CD4-positive, alpha-beta T cell (primary cell): ENCODE measurements at regions not wholly inside any gene's neighbourhood (a gene's known extent, or its start where the extent isn't known, plus 50 kb on each side); places are given as distances from the start of the nearest gene placed in this dataset.

ENCODE experiments used
- ATAC-seq: fragments of 200-7000 bp; cut with Tn5 transposase; one replicate; pipeline ENCODE4 v1.10.0; 2022; ENCODE audit warnings: mild to moderate bottlenecking; ENCODE audit not compliant: poor library complexity
- CTCF ChIA-PET: fragments of 350-600 bp; sonication (Branson Sonifier 250); formaldehyde crosslinking; loops from one replicate; lab custom pipeline; 2021; ENCODE audit warnings: antibody characterized with exemption, inconsistent platforms; lab: Charles Lee
- POLR2A ChIA-PET: fragments of 350-600 bp; sonication (Branson Sonifier 250); formaldehyde crosslinking; loops from one replicate; lab custom pipeline; 2021; ENCODE audit warnings: antibody characterized with exemption, inconsistent platforms; lab: Charles Lee
- DNase-seq, 14 experiments: peaks; one replicate each; pipeline ENCODE4 v3.0.0-alpha.2; 2013 to 2020; ENCODE audit warnings: mixed read lengths in 2 of 14
- H3K27ac ChIP-seq, 2 donors: one replicate each; pipeline versions ENCODE4 v1.5.1 to v1.7.0; 2013; ENCODE audit warnings: low read length in 2 of 2, low read depth in 1 of 2, mild to moderate bottlenecking in 1 of 2
- H3K27me3 ChIP-seq, 2 experiments: 1 replicate in 1 of 2; 2 replicates in 1 of 2; pipeline versions ENCODE4 v1.6.1 to v1.7.0; 2013; ENCODE audit warnings: low read length in 2 of 2, control low read depth in 1 of 2, mild to moderate bottlenecking in 1 of 2, moderate library complexity in 1 of 2; ENCODE audit not compliant: insufficient read depth in 2 of 2, control insufficient read depth in 1 of 2
- H3K36me3 ChIP-seq: one replicate; pipeline ENCODE4 v1.6.1; 2013; ENCODE audit warnings: low read length, control low read depth; ENCODE audit not compliant: insufficient read depth
- H3K4me1 ChIP-seq: one replicate; pipeline ENCODE4 v1.6.1; 2013; ENCODE audit warnings: low read length, control low read depth; ENCODE audit not compliant: insufficient read depth
- H3K4me3 ChIP-seq: one replicate; pipeline ENCODE4 v1.5.1; 2013; ENCODE audit warnings: mild to moderate bottlenecking, low read length, moderate library complexity
- H3K9me3 ChIP-seq, 2 experiments: 1 replicate in 1 of 2; 2 replicates in 1 of 2; pipeline versions ENCODE4 v1.6.1 to v1.7.0; 2013; ENCODE audit warnings: low read length in 2 of 2, mild to moderate bottlenecking in 2 of 2, control low read depth in 1 of 2, moderate library complexity in 1 of 2; ENCODE audit not compliant: control insufficient read depth in 1 of 2, insufficient read depth in 1 of 2
- H3K27ac Mint-ChIP-seq: one replicate; pipeline ENCODE4 v1.8.0; 2020; ENCODE audit warnings: mixed read lengths
- H3K27me3 Mint-ChIP-seq: one replicate; pipeline ENCODE4 v1.8.0; 2021; ENCODE audit warnings: mixed read lengths
- H3K36me3 Mint-ChIP-seq: one replicate; pipeline ENCODE4 v1.8.0; 2021; ENCODE audit warnings: low read depth, mixed read lengths
- H3K4me1 Mint-ChIP-seq: one replicate; pipeline ENCODE4 v1.8.0; 2021; ENCODE audit warnings: low read depth, mixed read lengths
- H3K4me3 Mint-ChIP-seq: one replicate; pipeline ENCODE4 v1.8.0; 2020; ENCODE audit warnings: mild to moderate bottlenecking, mixed read lengths
- H3K9me3 Mint-ChIP-seq: one replicate; pipeline ENCODE4 v1.8.0; 2020; ENCODE audit warnings: mixed read lengths
- CTCF ChIP-seq: fragments of 200-600 bp; IDR thresholded peaks from one replicate; pipeline ENCODE4 v1.8.0; 2022; ENCODE audit warnings: antibody characterized with exemption, mild to moderate bottlenecking
- intact Hi-C, 2 experiments: fragments of 100-400 bp; cut with DNase I in 1 of 2; cut with micrococcal nuclease in 1 of 2; formaldehyde crosslinking; loops; one replicate each; pipeline versions ENCODE4 v1.15.1 to v1.9.0; 2023 to 2025; cut with DNase I, micrococcal nuclease

- intact Hi-C loops: no loop called here
- no peak overlapping the region for H3K27ac Mint-ChIP-seq
- Histone ChIP-seq H3K36me3 (no peaks in the 10 kb centered on the region), H3K4me1 (no peaks in the 10 kb centered on the region), H3K9me3 (peaks cover 8 to 9% of the 10 kb centered on the region in 2 experiments), H3K4me3 (no peak overlapping the region), H3K27me3 (peaks cover 0 to 5% of the 10 kb centered on the region in 2 experiments), H3K27ac (no peak overlapping the region)
- CTCF ChIA-PET: no interaction called here
- POLR2A ChIA-PET: no interaction called here
- DNase-seq: peak in 1 of 14 experiments; percentile 23
- H3K4me3 Mint-ChIP-seq: no peak overlapping the region
- H3K27me3 Mint-ChIP-seq: peaks cover 54% of the 10 kb centered on the region
- no peak for TF ChIP-seq CTCF
- peaks cover 3% of the 10 kb centered on the region for H3K9me3 Mint-ChIP-seq
- no peak for ATAC-seq
- H3K36me3 Mint-ChIP-seq: no peaks in the 10 kb centered on the region
- H3K4me1 Mint-ChIP-seq: no peaks in the 10 kb centered on the region
Measured at GRCh38 chr1:29469457-29469856, 233.1 kb downstream of the PTPRU start.

GRCh38 chr1:29467989-29468900, 231.9 kb downstream of the PTPRU start:
- POLR2A ChIA-PET: no interaction called here
- H3K4me1 ChIP-seq: no peaks in the 10 kb centered on the region
- H3K9me3 Mint-ChIP-seq: peaks cover 3% of the 10 kb centered on the region
- no peaks in the 10 kb centered on the region for H3K36me3 ChIP-seq
- peaks cover 0 to 4% of the 10 kb centered on the region in 2 experiments for H3K27me3 ChIP-seq
- DNase-seq (peak in 1 of 14 experiments; percentile 5), ATAC-seq (no peak)
- peaks cover 9% of the 10 kb centered on the region in 2 experiments for H3K9me3 ChIP-seq
- H3K4me3 ChIP-seq: no peak overlapping the region
- H3K36me3 Mint-ChIP-seq: no peaks in the 10 kb centered on the region
- peaks cover 44% of the 10 kb centered on the region for H3K27me3 Mint-ChIP-seq
- no peak for TF ChIP-seq CTCF
- intact Hi-C loops: no loop called here
- H3K4me3 Mint-ChIP-seq: no peak overlapping the region
- H3K27ac Mint-ChIP-seq: no peak overlapping the region
- CTCF ChIA-PET: no interaction called here
- H3K4me1 Mint-ChIP-seq: no peaks in the 10 kb centered on the region
- H3K27ac ChIP-seq: no peak overlapping the region

- Histone ChIP-seq H3K4me1 (no peaks in the 10 kb centered on the region), H3K27me3 (peaks cover 0 to 4% of the 10 kb centered on the region in 2 experiments), H3K9me3 (peaks cover 9% of the 10 kb centered on the region in 2 experiments), H3K27ac (no peak overlapping the region), H3K36me3 (no peaks in the 10 kb centered on the region), H3K4me3 (no peak overlapping the region)
- TF ChIP-seq CTCF: no peak
- Mint-ChIP-seq H3K9me3 (peaks cover 3% of the 10 kb centered on the region), H3K4me3 (no peak overlapping the region), H3K27me3 (peaks cover 32% of the 10 kb centered on the region), H3K27ac (no peak overlapping the region), H3K36me3 (no peaks in the 10 kb centered on the region), H3K4me1 (no peaks in the 10 kb centered on the region)
- no peak for ATAC-seq
- DNase-seq: no peak
- intact Hi-C loops: no loop called here
- ChIA-PET POLR2A (no interaction called here), CTCF (no interaction called here)
Measured at GRCh38 chr1:29466258-29466657, 229.9 kb downstream of the PTPRU start.
